Testis (tissue), 2 donors: ENCODE measurements at regions not wholly inside any gene's neighbourhood (a gene's known extent, or its start where the extent isn't known, plus 50 kb on each side); places are given as distances from the start of the nearest gene placed in this dataset.

Experiments
- DNase-seq: peaks from one replicate; pipeline ENCODE4 v3.0.0-alpha.2; 2019
- H3K27ac ChIP-seq, 2 donors: fragments of 200-600 bp; sonication (generic); one replicate each; pipeline ENCODE4 v1.5.1; 2019
- H3K27me3 ChIP-seq: fragments of 200-600 bp; sonication (generic); one replicate; pipeline ENCODE4 v1.5.1; 2019
- H3K36me3 ChIP-seq: fragments of 200-600 bp; sonication (generic); one replicate; pipeline ENCODE4 v1.5.1; 2017; ENCODE audit warnings: low read depth; ENCODE audit errors: missing control alignments
- H3K4me1 ChIP-seq: fragments of 200-600 bp; sonication (generic); one replicate; pipeline ENCODE4 v1.5.1; 2019
- H3K4me3 ChIP-seq, 2 donors: fragments of 200-600 bp; sonication (generic); one replicate each; pipeline ENCODE4 v1.5.1; 2017 to 2019
- H3K9me3 ChIP-seq: fragments of 200-600 bp; sonication (generic); one replicate; pipeline ENCODE4 v1.5.1; 2017
- POLR2A ChIP-seq: fragments of 450-650 bp; IDR thresholded peaks from one replicate; pipeline ENCODE4 v1.6.1; 2017; ENCODE audit warnings: antibody characterized with exemption, mild to moderate bottlenecking, moderate library complexity
- WGBS, 2 donors: methylation state at CpG; one replicate each; pipeline ENCODE4 v1.1.5; 2018; 5-methylcytosine and 5-hydroxymethylcytosine counted together
- intact Hi-C: fragments of 100-400 bp; cut with DNase I; formaldehyde crosslinking; loops from one replicate; pipeline ENCODE4 v1.15.1; 2023; ENCODE audit warnings: low total_unique reads
- TF ChIP-seq, protein P1 (sequence below), 3 experiments: fragments of 450-650 bp in 2 of 3; fragments of 200-600 bp in 1 of 3; sonication (generic) in 1 of 3; IDR thresholded peaks; one replicate each; pipeline ENCODE4 v1.5.1; 2016 to 2019; ENCODE audit warnings: antibody characterized with exemption in 3 of 3, mild to moderate bottlenecking in 2 of 3, moderate library complexity in 1 of 3

DNA sequence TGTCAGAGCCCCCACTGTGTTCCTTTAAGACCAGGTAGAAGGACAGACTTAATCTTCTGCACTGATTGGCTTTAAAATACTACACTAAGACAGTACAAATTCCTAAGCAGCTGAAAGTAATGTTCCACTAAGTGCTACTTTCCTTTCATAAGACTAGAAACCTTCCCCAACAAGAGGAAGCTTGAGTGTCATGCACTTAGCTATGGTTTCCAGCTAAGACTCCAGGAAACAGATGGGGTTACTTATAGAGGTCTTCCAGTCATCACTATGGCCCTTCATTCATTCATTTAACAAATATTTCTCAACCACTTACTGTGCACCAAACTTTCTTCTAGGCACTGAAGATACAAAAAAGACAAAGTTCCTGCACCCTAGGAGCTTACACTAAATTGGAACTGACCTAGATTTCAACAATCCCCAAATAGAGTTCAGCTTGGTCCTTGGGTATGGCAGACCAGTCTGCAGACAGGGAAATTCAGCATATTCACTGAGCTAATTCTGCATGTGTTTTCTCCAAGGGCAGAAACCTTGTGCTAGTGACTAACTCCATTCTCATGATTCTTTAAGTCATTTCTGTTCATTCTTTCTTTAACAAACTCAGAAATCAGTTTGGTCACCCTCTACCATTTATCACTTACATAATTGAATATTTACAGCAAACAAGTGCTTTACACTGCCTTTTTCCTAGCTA is 178.4 kb upstream of the MTNR1B start:
- Histone ChIP-seq H3K36me3 (no peaks in the 10 kb centered on the region), H3K27me3 (no peaks in the 10 kb centered on the region), H3K4me3 (no peak overlapping the region), H3K27ac (no peak overlapping the region), H3K4me1 (no peaks in the 10 kb centered on the region), H3K9me3 (no peaks in the 10 kb centered on the region)
- intact Hi-C loops = no loop called here
- no peak for DNase-seq
- TF ChIP-seq, protein P1, sequence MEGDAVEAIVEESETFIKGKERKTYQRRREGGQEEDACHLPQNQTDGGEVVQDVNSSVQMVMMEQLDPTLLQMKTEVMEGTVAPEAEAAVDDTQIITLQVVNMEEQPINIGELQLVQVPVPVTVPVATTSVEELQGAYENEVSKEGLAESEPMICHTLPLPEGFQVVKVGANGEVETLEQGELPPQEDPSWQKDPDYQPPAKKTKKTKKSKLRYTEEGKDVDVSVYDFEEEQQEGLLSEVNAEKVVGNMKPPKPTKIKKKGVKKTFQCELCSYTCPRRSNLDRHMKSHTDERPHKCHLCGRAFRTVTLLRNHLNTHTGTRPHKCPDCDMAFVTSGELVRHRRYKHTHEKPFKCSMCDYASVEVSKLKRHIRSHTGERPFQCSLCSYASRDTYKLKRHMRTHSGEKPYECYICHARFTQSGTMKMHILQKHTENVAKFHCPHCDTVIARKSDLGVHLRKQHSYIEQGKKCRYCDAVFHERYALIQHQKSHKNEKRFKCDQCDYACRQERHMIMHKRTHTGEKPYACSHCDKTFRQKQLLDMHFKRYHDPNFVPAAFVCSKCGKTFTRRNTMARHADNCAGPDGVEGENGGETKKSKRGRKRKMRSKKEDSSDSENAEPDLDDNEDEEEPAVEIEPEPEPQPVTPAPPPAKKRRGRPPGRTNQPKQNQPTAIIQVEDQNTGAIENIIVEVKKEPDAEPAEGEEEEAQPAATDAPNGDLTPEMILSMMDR (IDR thresholded peaks at IDR 0.05) = no peak
- no peak for TF ChIP-seq POLR2A

DNA sequence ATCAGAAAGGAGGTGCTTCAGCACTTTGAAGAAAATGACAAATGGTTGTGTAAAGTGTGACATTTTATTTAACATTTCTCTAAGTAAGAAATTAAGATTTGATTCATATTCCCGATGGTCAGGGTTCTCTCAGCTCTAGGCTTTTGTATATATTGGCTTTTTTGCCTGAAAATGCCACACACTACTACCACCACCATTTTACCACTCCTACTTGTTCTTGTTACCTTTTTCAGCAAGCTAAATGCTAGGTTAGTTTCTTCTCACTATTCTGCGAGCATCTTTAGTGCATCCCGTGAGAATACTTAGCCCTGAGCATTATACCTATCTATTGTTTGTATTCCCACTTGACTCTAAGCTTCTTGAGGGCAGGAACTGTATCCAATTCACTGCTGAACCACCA is 177.6 kb upstream of the MTNR1B start:
- DNase-seq = no peak
- Histone ChIP-seq H3K27me3 (no peaks in the 10 kb centered on the region), H3K36me3 (no peaks in the 10 kb centered on the region), H3K27ac (no peak overlapping the region), H3K4me3 (no peak overlapping the region), H3K9me3 (no peaks in the 10 kb centered on the region), H3K4me1 (no peaks in the 10 kb centered on the region)
- TF ChIP-seq, protein P1 (IDR thresholded peaks at IDR 0.05) = no peak
- TF ChIP-seq POLR2A = no peak
- 92 to 95% methylated on average over 3 of the region's 3 CpGs for WGBS, 2 donors
- intact Hi-C loops = no loop called here

DNA sequence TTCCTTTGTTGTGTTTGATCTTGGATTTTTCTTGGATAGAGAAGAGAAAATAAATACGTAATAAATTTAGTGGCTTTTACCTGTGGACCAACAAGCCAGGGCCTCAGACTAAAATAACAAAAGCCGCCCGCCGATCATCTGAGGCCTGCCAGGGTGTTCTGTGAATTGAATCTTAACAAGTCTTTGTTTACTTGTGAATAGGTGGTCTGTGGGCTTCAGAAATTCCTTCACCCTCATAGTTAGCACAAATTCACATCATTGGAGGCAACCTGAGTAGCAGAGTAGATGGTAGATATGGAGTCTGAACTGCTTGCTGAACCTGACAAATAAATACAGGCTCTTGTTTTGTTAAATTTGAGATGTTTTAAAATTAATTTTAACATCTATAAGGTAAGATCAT is 176.3 kb upstream of the MTNR1B start:
- Histone ChIP-seq H3K27me3 (no peaks in the 10 kb centered on the region), H3K4me3 (no peak overlapping the region), H3K9me3 (no peaks in the 10 kb centered on the region), H3K36me3 (no peaks in the 10 kb centered on the region), H3K4me1 (no peaks in the 10 kb centered on the region), H3K27ac (no peak overlapping the region)
- 89 to 91% methylated on average over 4 of the region's 4 CpGs for WGBS, 2 donors
- no peak for TF ChIP-seq POLR2A
- TF ChIP-seq, protein P1 (IDR thresholded peaks at IDR 0.05) = no peak
- intact Hi-C loops = no loop called here
- DNase-seq = no peak

GRCh38 chr11:92794783-92795182 is 174.7 kb upstream of the MTNR1B start:
- no peak for DNase-seq
- Histone ChIP-seq H3K4me3 (no peak overlapping the region), H3K27ac (no peak overlapping the region), H3K27me3 (no peaks in the 10 kb centered on the region), H3K36me3 (no peaks in the 10 kb centered on the region), H3K9me3 (no peaks in the 10 kb centered on the region), H3K4me1 (no peaks in the 10 kb centered on the region)
- intact Hi-C loops = no loop called here
- WGBS, 2 donors = 86 to 90% methylated on average over 2 of the region's 2 CpGs
- TF ChIP-seq, protein P1 (IDR thresholded peaks at IDR 0.05) = no peak
- no peak for TF ChIP-seq POLR2A

GRCh38 chr11:92796744-92797143 is 172.7 kb upstream of the MTNR1B start:
- intact Hi-C loops = no loop called here
- H3K4me1 ChIP-seq = no peaks in the 10 kb centered on the region
- H3K4me3 ChIP-seq = no peak overlapping the region
- 90 to 92% methylated on average over 1 of the region's 1 CpG for whole genome bisulfite sequencing, 2 donors
- no peaks in the 10 kb centered on the region for H3K9me3 ChIP-seq
- H3K27me3 ChIP-seq = no peaks in the 10 kb centered on the region
- DNase-seq = no peak
- H3K36me3 ChIP-seq = no peaks in the 10 kb centered on the region
- TF ChIP-seq, protein P1 (IDR thresholded peaks at IDR 0.05) = no peak
- TF ChIP-seq POLR2A = no peak
- no peak overlapping the region for H3K27ac ChIP-seq
